ENCODE measurements at regions not wholly inside any gene's neighbourhood (a gene's known extent, or its start where the extent isn't known, plus 50 kb on each side); places are given as distances from the start of the nearest gene placed in this dataset.

DNA sequence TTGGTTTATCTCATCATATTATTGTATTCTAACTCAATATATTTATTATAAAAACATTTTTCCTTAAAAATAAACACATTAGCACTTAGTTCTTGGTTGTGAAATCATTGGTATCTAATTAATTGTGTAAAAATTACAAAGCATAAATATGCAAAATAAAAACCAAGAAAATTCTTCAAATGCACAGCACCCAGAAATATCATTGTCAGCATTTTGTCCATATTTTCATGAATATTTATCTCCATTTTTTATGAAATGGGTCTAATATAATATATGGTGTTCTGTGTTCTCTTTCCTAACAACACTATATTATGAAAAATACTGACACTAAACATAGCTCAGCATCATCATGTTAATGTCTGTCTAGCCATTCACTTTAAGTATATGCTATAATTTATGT lies 877.8 kb upstream of the MAP3K7 start:
- H3K9me3 ChIP-seq, result no peaks in the 10 kb centered on the region
- H3K4me1 ChIP-seq, result no peaks in the 10 kb centered on the region
- no peaks in the 10 kb centered on the region for H3K36me3 ChIP-seq
- no peak overlapping the region for H3K27ac ChIP-seq
- H3K9ac ChIP-seq, result no peak overlapping the region
- no peaks in the 10 kb centered on the region for H4K20me1 ChIP-seq
- TF ChIP-seq Cebpa-rat (IDR thresholded peaks at IDR 0.05), result no peak
- no peaks in the 10 kb centered on the region for H3K27me3 ChIP-seq
- no peak overlapping the region for H3K4me2 ChIP-seq
- no peak overlapping the region for H3K4me3 ChIP-seq

DNA sequence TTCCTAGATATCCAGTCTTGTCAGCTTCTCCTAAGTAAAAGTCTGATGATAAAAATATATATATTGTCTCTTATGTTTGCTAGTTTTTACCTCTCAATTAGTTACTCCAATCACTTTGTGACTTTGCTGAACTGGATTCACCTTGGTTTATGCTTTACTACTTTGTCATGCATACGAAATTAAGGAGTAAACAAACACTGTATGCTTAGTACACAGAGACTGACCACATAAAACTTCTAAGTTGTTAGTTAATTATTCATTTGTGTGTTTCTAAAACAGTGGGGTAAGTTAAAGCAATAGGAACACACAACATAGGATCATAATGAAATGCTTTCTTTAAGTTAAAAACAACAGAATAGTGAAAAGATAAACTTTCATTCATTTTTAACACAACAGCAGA lies 877.3 kb upstream of the MAP3K7 start:
- no peaks in the 10 kb centered on the region for H4K20me1 ChIP-seq
- TF ChIP-seq Cebpa-rat (IDR thresholded peaks at IDR 0.05), result no peak

DNA sequence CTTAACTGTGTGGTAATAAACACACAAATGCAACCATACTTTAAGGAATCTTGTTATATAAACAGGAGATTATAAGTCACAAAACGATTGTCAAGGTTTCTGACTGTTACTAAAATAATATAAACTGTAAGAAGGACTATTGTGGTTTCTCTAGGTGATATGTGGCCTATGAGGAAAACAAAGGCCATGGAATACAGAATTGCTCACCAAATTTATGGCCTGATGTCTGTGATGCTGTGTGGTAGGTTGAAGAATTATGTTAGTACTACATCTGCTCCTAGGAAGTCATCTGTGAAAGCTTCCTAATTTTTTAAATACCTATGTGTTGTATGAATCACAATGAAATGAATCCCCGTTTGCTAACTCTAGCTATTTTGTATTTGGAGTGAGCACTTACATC lies 875.4 kb upstream of the MAP3K7 start:
- no peak overlapping the region for H3K4me2 ChIP-seq
- no peaks in the 10 kb centered on the region for H4K20me1 ChIP-seq
- no peak for TF ChIP-seq Cebpa-rat (IDR thresholded peaks at IDR 0.05)
- no peak overlapping the region for H3K4me3 ChIP-seq
- H3K27me3 ChIP-seq, result no peaks in the 10 kb centered on the region
- no peaks in the 10 kb centered on the region for H3K9me3 ChIP-seq
- no peak overlapping the region for H3K9ac ChIP-seq
- no peak overlapping the region for H3K27ac ChIP-seq
- no peaks in the 10 kb centered on the region for H3K4me1 ChIP-seq
- H3K36me3 ChIP-seq, result no peaks in the 10 kb centered on the region

More for the DNA sequence above, 877.3 kb upstream of the MAP3K7 start:
- H3K4me2 ChIP-seq, result no peak overlapping the region
- H3K4me3 ChIP-seq, result no peak overlapping the region
- no peaks in the 10 kb centered on the region for H3K36me3 ChIP-seq
- H3K9me3 ChIP-seq, result no peaks in the 10 kb centered on the region
- H3K4me1 ChIP-seq, result no peaks in the 10 kb centered on the region
- no peak overlapping the region for H3K9ac ChIP-seq
- no peaks in the 10 kb centered on the region for H3K27me3 ChIP-seq
- no peak overlapping the region for H3K27ac ChIP-seq

DNA sequence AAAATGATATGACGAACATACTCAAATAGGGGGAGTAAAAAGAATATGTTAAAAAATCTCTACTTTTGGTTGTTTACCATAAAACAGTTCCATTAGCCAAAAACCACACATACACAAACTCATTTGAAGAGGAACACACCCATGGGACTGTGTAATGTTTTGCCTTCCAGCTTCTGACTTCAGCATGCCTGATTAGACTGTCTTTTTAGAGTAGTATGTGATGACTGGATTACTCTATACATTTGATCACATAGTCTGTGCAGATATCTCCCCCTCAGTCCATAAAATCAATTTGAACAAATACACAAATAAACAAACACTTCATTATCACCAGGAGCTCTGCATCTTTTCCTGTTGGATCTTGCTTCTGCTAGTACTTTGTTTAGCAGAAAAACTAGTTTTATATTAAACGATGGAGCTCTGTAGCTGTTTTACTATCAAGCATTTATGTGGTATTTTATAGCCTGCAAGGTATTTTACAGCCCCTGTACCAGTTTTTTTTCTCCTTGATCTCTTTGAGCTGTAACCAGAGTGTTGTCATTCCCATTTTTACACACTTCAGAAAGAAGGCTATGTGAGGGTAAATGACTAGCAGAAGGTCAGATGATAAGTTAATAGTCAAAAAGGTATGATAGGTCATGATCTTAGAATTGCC lies 866.5 kb upstream of the MAP3K7 start:
- H4K20me1 ChIP-seq, result no peaks in the 10 kb centered on the region
- no peak overlapping the region for H3K27ac ChIP-seq
- H3K9me3 ChIP-seq, result no peaks in the 10 kb centered on the region
- no peaks in the 10 kb centered on the region for H3K36me3 ChIP-seq
- no peak overlapping the region for H3K4me3 ChIP-seq
- H3K27me3 ChIP-seq, result no peaks in the 10 kb centered on the region
- H3K4me2 ChIP-seq, result no peak overlapping the region
- H3K9ac ChIP-seq, result no peak overlapping the region
- no peak for TF ChIP-seq Cebpa-rat (IDR thresholded peaks at IDR 0.05)
- no peaks in the 10 kb centered on the region for H3K4me1 ChIP-seq

DNA sequence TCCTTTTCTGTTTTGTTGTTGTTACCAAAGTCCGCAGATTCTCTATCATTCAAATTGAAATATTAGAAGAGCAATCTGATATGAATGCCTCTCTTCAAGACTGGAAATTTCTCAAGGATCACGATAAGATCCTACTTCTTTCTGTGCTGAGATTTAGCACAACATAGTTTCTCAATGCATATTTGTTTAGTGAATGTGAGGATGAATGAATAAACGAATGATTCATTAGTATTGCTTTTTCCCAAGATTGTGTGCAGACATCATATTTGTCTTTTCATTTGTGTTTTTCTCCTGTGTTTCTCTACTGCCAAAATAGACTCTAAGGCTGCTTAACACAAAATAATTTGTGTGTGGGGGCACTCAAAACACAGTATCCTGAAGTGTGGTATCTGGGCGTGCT lies 862.7 kb upstream of the MAP3K7 start:
- Histone ChIP-seq H3K4me1 (no peaks in the 10 kb centered on the region), H3K4me3 (no peak overlapping the region), H3K9me3 (no peaks in the 10 kb centered on the region), H3K36me3 (no peaks in the 10 kb centered on the region), H3K27ac (no peak overlapping the region), H4K20me1 (no peaks in the 10 kb centered on the region), H3K27me3 (no peaks in the 10 kb centered on the region), H3K4me2 (no peak overlapping the region), H3K9ac (no peak overlapping the region)
- TF ChIP-seq Cebpa-rat (IDR thresholded peaks at IDR 0.05), result no peak

DNA sequence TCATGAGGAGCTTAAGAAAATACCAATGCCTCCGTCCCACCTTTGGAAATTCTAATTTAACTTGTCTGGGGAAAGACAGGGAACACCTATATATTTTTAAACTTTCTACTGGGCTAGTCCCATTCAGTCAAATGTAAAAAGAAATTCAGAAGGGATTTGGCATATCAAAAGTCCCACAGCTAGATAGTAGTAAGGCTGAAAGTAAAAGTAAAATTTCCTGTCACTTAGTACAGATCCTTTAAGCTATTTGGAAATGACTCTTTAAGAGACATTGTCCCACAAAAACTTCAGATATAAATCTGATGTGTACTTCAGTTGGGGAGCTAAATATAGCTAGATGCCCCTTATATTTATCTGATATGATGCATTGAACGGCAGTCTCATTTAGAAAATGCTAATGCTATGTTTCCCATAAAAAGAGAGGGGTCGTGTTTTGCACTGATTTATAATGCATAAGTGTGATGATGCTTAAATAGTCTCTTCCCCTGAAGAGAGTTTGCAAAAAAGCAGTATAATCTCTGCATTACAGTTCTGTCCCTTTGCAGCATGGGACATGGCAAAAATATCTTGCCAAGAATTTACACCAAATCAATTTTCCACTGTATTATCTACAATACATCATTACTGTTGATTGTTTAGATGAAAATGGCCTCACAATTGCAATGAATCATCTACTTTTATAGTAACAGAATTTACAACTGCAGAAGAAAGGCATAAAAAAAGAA lies 860.8 kb upstream of the MAP3K7 start:
- no peak overlapping the region for H3K27ac ChIP-seq
- H3K9me3 ChIP-seq, result no peaks in the 10 kb centered on the region
- H3K4me3 ChIP-seq, result no peak overlapping the region
- H3K36me3 ChIP-seq, result no peaks in the 10 kb centered on the region
- no peaks in the 10 kb centered on the region for H4K20me1 ChIP-seq
- no peaks in the 10 kb centered on the region for H3K4me1 ChIP-seq
- no peaks in the 10 kb centered on the region for H3K27me3 ChIP-seq
- TF ChIP-seq Cebpa-rat (IDR thresholded peaks at IDR 0.05), result no peak
- H3K9ac ChIP-seq, result no peak overlapping the region
- H3K4me2 ChIP-seq, result no peak overlapping the region

DNA sequence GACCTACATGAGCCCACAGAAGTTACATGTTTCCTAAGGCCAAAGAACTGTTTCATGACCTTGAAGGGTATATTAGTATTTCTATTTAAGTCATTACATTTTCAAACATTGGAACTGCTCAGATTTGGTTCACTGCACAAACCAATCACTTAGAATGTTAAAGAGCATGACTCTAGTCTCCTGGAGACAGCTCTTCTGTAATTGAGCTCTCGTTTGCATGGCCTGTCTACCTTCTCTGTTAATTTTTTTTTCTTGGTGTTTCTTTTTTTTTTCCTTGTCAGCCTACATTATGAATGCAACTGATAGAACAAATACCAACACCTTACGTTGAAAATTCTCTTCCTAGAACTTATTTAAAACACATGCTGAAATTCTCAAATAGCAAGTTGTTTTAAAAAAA lies 860.2 kb upstream of the MAP3K7 start:
- H3K4me2 ChIP-seq, result no peak overlapping the region
- no peak overlapping the region for H3K4me3 ChIP-seq
- no peak overlapping the region for H3K27ac ChIP-seq
- no peak overlapping the region for H3K9ac ChIP-seq
- H3K36me3 ChIP-seq, result no peaks in the 10 kb centered on the region
- no peaks in the 10 kb centered on the region for H4K20me1 ChIP-seq
- H3K4me1 ChIP-seq, result no peaks in the 10 kb centered on the region
- no peak for TF ChIP-seq Cebpa-rat (IDR thresholded peaks at IDR 0.05)
- no peaks in the 10 kb centered on the region for H3K9me3 ChIP-seq
- no peaks in the 10 kb centered on the region for H3K27me3 ChIP-seq

DNA sequence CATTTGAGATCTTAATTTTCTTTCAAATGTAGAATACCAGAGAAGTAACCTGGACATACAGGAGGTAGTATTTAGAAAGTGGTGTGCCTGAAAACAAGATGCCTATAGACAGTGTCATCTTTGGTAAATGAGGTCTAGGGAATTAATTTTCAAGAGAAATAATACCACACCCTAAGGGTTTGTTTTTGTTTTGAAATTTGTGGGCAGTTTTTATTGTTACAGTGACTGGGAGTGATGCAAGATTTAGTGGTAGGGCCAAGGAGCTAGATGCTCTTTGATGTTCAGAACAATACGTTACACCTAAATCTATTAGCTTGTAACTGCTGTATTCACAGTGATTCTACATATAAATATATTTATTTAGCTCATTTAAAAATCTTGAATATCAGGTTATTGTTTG lies 856.5 kb upstream of the MAP3K7 start:
- Histone ChIP-seq H3K27ac (no peak overlapping the region), H3K36me3 (no peaks in the 10 kb centered on the region), H3K4me1 (no peaks in the 10 kb centered on the region), H3K27me3 (no peaks in the 10 kb centered on the region), H3K9ac (no peak overlapping the region), H3K4me3 (no peak overlapping the region), H3K9me3 (no peaks in the 10 kb centered on the region), H3K4me2 (no peak overlapping the region), H4K20me1 (no peaks in the 10 kb centered on the region)
- TF ChIP-seq Cebpa-rat (IDR thresholded peaks at IDR 0.05), result no peak

DNA sequence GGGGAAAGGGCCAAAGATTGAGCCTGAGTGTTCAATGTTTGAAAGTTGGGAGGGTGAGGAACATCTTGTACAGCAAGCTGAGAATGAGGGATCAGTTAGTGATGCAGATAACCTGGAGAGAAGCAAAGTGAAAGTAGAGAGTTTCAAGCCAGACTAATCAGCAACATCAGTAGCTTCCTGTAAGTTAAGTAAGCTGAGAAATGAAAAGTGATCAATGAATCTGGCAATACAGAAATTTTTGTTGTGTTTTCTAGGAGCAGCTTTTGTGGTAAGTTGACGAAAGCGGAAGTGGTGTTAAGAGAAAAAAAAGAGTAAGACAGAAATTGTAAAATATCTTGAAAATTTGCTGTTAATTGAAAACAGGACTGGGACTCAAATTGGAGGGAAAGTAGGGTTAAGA lies 855.5 kb upstream of the MAP3K7 start:
- no peak overlapping the region for H3K9ac ChIP-seq
- H3K27me3 ChIP-seq, result no peaks in the 10 kb centered on the region
- H3K4me3 ChIP-seq, result no peak overlapping the region
- no peak overlapping the region for H3K27ac ChIP-seq
- no peaks in the 10 kb centered on the region for H4K20me1 ChIP-seq
- H3K9me3 ChIP-seq, result no peaks in the 10 kb centered on the region
- H3K36me3 ChIP-seq, result no peaks in the 10 kb centered on the region
- no peak for TF ChIP-seq Cebpa-rat (IDR thresholded peaks at IDR 0.05)
- H3K4me1 ChIP-seq, result no peaks in the 10 kb centered on the region
- H3K4me2 ChIP-seq, result no peak overlapping the region

DNA sequence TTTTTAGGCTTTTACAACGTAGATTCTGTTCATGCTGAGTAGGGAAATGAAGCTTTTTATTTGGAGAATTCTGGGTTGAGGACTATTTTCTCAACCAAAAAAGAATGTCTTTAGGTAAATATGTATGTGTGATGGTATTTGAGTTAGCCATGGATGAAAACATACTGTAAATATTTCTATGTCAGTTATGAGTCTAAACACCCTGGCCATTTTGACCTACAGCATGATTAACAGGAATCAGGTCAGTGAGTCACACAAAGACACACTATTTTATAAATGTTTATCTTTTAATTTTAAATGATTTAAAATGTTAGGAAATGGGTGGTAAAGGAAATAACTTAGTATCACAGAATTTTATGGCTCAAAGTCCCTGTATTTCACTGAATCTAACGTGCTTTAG lies 851.7 kb upstream of the MAP3K7 start:
- Histone ChIP-seq H3K9ac (no peak overlapping the region), H3K9me3 (no peaks in the 10 kb centered on the region), H3K4me3 (no peak overlapping the region), H3K4me1 (no peaks in the 10 kb centered on the region), H3K27ac (no peak overlapping the region), H4K20me1 (no peaks in the 10 kb centered on the region), H3K4me2 (no peak overlapping the region), H3K36me3 (no peaks in the 10 kb centered on the region), H3K27me3 (no peaks in the 10 kb centered on the region)
- no peak for TF ChIP-seq Cebpa-rat (IDR thresholded peaks at IDR 0.05)

Measured in BLaER1 (cell line).